OCI-LY1 (cell line): ENCODE measurements at regions not wholly inside any gene's neighbourhood (a gene's known extent, or its start where the extent isn't known, plus 50 kb on each side); places are given as distances from the start of the nearest gene placed in this dataset.

Source experiments
- CTCF ChIP-seq: fragments of 200-600 bp; sonication (generic), shearing (Covaris generic); IDR thresholded peaks from 2 replicates; pipeline ENCODE4 v1.5.1; 2017; ENCODE audit warnings: mild to moderate bottlenecking, antibody characterized with exemption, low read length, moderate library complexity, mixed read lengths
- EZH2 ChIP-seq: fragments of 200-600 bp; sonication (generic), shearing (Covaris generic); IDR thresholded peaks from 2 replicates; pipeline ENCODE4 v1.8.0; 2017; ENCODE audit warnings: borderline replicate concordance, mixed run types, mild to moderate bottlenecking, antibody characterized with exemption, low read length, moderate library complexity, mixed read lengths

GRCh38 chr4:28916585-28916984 is 1803.6 kb upstream of the PCDH7 start:
- TF ChIP-seq CTCF (no peak), EZH2 (no peak)
